ENCODE measurements at regions not wholly inside any gene's neighbourhood (a gene's known extent, or its start where the extent isn't known, plus 50 kb on each side); places are given as distances from the start of the nearest gene placed in this dataset.

DNA sequence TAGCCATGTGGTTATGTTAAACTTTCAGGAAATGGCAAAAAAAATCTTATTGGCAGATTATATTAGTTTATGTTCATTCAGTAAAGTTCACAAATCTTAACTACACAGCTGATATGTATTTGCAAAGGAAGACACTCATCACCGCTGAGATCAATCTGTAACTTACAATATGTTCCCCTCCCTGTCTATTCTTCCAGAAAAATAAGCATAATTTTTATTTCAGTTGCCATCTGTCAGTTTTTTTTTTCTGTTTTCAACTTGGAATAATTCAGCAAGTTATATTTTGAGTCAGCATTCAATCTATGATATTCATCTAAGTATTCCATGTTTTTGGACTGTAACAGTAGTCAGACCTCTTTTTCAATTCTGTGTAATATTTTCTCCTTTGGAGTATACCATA, 1019.9 kb upstream of the PTPRD start:
- H3K4me3 Mint-ChIP-seq: no peak overlapping the region
- TF ChIP-seq, protein P1, sequence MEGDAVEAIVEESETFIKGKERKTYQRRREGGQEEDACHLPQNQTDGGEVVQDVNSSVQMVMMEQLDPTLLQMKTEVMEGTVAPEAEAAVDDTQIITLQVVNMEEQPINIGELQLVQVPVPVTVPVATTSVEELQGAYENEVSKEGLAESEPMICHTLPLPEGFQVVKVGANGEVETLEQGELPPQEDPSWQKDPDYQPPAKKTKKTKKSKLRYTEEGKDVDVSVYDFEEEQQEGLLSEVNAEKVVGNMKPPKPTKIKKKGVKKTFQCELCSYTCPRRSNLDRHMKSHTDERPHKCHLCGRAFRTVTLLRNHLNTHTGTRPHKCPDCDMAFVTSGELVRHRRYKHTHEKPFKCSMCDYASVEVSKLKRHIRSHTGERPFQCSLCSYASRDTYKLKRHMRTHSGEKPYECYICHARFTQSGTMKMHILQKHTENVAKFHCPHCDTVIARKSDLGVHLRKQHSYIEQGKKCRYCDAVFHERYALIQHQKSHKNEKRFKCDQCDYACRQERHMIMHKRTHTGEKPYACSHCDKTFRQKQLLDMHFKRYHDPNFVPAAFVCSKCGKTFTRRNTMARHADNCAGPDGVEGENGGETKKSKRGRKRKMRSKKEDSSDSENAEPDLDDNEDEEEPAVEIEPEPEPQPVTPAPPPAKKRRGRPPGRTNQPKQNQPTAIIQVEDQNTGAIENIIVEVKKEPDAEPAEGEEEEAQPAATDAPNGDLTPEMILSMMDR (IDR thresholded peaks at IDR 0.05): no peak
- no peaks in the 10 kb centered on the region for H3K27me3 Mint-ChIP-seq (ENCODE audit: low read depth, poor library complexity)
- DNase-seq: no peak
- H3K27ac Mint-ChIP-seq: no peak overlapping the region
- H3K36me3 Mint-ChIP-seq (ENCODE audit: low read depth): no peaks in the 10 kb centered on the region
- peaks cover 14% of the 10 kb centered on the region for H3K9me3 Mint-ChIP-seq
- H3K4me1 Mint-ChIP-seq: no peaks in the 10 kb centered on the region

DNA sequence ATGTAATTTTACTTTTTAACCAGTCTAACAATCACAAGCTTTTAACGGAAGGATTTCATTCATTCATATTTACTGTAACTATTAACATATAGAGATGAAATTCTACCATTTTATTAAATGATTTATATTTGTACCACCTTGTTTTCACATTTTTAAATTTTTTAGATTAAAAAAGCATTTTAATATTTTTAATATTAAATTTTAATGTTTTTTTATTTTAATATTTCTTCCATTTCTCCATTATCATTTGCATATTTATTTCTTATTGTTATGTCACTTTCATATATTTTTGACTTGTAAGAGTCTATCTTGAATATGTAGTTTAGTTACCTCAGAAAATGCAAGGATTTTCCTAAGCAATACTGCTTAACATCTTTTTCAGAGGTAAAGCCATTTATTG, 1034.0 kb upstream of the PTPRD start:
- no peaks in the 10 kb centered on the region for H3K36me3 Mint-ChIP-seq (ENCODE audit: low read depth)
- H3K4me1 Mint-ChIP-seq: no peaks in the 10 kb centered on the region
- no peak overlapping the region for H3K27ac Mint-ChIP-seq

GRCh38 chr9:11653867-11654266, 1039.3 kb upstream of the TYRP1 start:
- Mint-ChIP-seq H3K27me3 (ENCODE audit: low read depth, poor library complexity) (no peaks in the 10 kb centered on the region), H3K27ac (no peak overlapping the region), H3K4me3 (no peak overlapping the region), H3K9me3 (no peaks in the 10 kb centered on the region), H3K36me3 (ENCODE audit: low read depth) (no peaks in the 10 kb centered on the region), H3K4me1 (no peaks in the 10 kb centered on the region)
- TF ChIP-seq, protein P1 (IDR thresholded peaks at IDR 0.05): no peak
- DNase-seq: no peak

More for the DNA sequence above, 1034.0 kb upstream of the PTPRD start:
- H3K9me3 Mint-ChIP-seq: no peaks in the 10 kb centered on the region
- no peaks in the 10 kb centered on the region for H3K27me3 Mint-ChIP-seq (ENCODE audit: low read depth, poor library complexity)
- no peak overlapping the region for H3K4me3 Mint-ChIP-seq
- DNase-seq: no peak
- TF ChIP-seq, protein P1 (IDR thresholded peaks at IDR 0.05): no peak

DNA sequence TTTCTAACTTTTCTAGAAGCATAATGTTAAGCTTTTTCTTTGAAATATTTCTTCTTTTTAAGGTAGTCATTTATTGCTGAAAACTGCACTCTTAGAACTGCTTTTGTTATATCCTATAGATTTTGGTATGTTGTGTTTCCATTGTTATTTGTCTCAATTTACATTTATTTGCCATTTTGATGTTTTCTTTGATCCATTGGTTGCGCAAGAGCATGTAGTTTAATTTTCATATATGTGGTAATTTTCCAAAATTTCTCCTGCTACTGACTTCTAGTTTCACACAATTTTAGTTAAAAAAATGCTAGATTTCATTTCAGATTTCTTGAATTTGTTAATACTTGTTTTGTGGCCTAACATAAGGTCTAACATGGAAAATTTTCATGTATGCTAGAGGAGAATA, 1029.3 kb upstream of the TYRP1 start:
- H3K27me3 Mint-ChIP-seq (ENCODE audit: low read depth, poor library complexity): peaks cover 3% of the 10 kb centered on the region
- TF ChIP-seq, protein P1 (IDR thresholded peaks at IDR 0.05): no peak
- H3K4me3 Mint-ChIP-seq: no peak overlapping the region
- H3K36me3 Mint-ChIP-seq (ENCODE audit: low read depth): no peaks in the 10 kb centered on the region
- H3K9me3 Mint-ChIP-seq: peaks cover 5% of the 10 kb centered on the region
- DNase-seq: no peak
- H3K27ac Mint-ChIP-seq: no peak overlapping the region
- H3K4me1 Mint-ChIP-seq: no peaks in the 10 kb centered on the region

DNA sequence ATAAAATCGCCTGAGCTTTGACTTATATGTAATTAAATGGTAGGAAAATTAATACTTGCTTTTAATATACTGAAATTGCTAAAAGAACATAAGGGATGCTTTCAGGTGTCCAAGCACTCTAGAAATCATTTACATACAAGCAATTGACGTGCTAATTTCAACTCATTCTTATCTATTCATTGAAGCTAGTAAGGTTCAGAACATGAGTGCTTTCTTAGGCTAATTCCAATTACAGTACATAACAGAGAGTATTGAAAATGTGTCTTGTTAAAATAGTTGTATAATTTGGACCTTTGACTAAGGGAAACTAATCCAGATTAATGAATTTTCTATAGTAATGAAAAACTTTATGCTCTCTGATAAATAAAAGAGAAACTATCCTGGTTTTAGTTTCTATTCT, 1016.4 kb upstream of the TYRP1 start:
- no peaks in the 10 kb centered on the region for H3K36me3 Mint-ChIP-seq (ENCODE audit: low read depth)
- no peaks in the 10 kb centered on the region for H3K27me3 Mint-ChIP-seq (ENCODE audit: low read depth, poor library complexity)
- no peaks in the 10 kb centered on the region for H3K4me1 Mint-ChIP-seq
- no peak overlapping the region for H3K4me3 Mint-ChIP-seq
- H3K27ac Mint-ChIP-seq: no peak overlapping the region
- no peak for DNase-seq
- H3K9me3 Mint-ChIP-seq: no peaks in the 10 kb centered on the region
- TF ChIP-seq, protein P1 (IDR thresholded peaks at IDR 0.05): no peak

DNA sequence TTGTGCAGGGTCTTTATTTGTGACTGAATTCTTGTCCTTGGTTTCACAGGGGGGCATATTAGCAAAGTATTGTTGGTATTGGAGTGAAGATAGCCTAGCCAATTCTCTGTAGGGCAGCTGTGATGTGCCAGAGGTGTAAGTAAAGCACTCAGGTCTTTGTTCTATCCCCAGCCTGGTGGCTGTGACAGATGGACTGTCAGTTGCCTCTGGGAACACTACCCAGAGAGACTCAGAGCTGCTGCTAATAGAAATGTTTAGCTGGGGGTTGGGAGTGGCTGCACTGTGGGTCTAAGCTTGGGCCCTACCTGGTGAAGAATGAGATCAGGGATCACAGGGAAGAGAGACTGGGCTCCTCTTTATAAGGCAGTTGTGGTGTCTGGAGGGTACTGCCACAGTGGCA, 1006.5 kb upstream of the TYRP1 start:
- Mint-ChIP-seq H3K36me3 (ENCODE audit: low read depth) (no peaks in the 10 kb centered on the region), H3K4me1 (peaks cover 5% of the 10 kb centered on the region), H3K9me3 (no peaks in the 10 kb centered on the region), H3K27me3 (ENCODE audit: low read depth, poor library complexity) (peaks cover 2% of the 10 kb centered on the region), H3K4me3 (no peak overlapping the region), H3K27ac (no peak overlapping the region)
- TF ChIP-seq, protein P1 (IDR thresholded peaks at IDR 0.05): no peak
- no peak for DNase-seq
